ENCODE measurements at regions not wholly inside any gene's neighbourhood (a gene's known extent, or its start where the extent isn't known, plus 50 kb on each side); places are given as distances from the start of the nearest gene placed in this dataset.

GRCh38 chr12:41745593-41745992 lies 399.1 kb downstream of the GXYLT1 start:
- H3K4me1 Mint-ChIP-seq, result no peaks in the 10 kb centered on the region
- no peaks in the 10 kb centered on the region; the same call in 1 of the 2 replicates for H3K27me3 Mint-ChIP-seq (ENCODE audit: low read depth)
- no peak overlapping the region for H3K4me3 Mint-ChIP-seq
- H3K9me3 Mint-ChIP-seq, result peaks cover 16% of the 10 kb centered on the region
- POLR2A ChIA-PET, result no interaction called here
- CTCF ChIA-PET, result no interaction called here
- TF ChIP-seq ERG (CRISPR knock-in tag; IDR thresholded peaks at IDR 0.05) (no peak), ZNF263 (CRISPR knock-in tag; IDR thresholded peaks at IDR 0.05; ENCODE audit: low read depth) (no peak), CDX4 (CRISPR knock-in tag; IDR thresholded peaks at IDR 0.05; ENCODE audit: borderline replicate concordance) (no peak), AR (CRISPR knock-in tag; IDR thresholded peaks at IDR 0.05) (no peak), HMGA2 (CRISPR knock-in tag; IDR thresholded peaks at IDR 0.05) (no peak), FOXJ3 (CRISPR knock-in tag; IDR thresholded peaks at IDR 0.05; ENCODE audit: borderline replicate concordance) (no peak), RELA (CRISPR knock-in tag; IDR thresholded peaks at IDR 0.05; ENCODE audit: borderline replicate concordance) (no peak), ZNF317 (CRISPR knock-in tag; IDR thresholded peaks at IDR 0.05; ENCODE audit: borderline replicate concordance, low read depth) (no peak), CREB1 (CRISPR knock-in tag; IDR thresholded peaks at IDR 0.05) (no peak), NFATC4 (CRISPR knock-in tag; IDR thresholded peaks at IDR 0.05) (no peak), USF1 (CRISPR knock-in tag; IDR thresholded peaks at IDR 0.05) (no peak), AFF4 (CRISPR knock-in tag; IDR thresholded peaks at IDR 0.05; ENCODE audit: borderline replicate concordance) (no peak)
- TF ChIP-seq, protein P1, sequence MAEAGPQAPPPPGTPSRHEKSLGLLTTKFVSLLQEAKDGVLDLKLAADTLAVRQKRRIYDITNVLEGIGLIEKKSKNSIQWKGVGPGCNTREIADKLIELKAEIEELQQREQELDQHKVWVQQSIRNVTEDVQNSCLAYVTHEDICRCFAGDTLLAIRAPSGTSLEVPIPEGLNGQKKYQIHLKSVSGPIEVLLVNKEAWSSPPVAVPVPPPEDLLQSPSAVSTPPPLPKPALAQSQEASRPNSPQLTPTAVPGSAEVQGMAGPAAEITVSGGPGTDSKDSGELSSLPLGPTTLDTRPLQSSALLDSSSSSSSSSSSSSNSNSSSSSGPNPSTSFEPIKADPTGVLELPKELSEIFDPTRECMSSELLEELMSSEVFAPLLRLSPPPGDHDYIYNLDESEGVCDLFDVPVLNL (CRISPR knock-in tag; IDR thresholded peaks at IDR 0.05; ENCODE audit: borderline replicate concordance, low read depth), result no peak
- TF ChIP-seq, protein P2, sequence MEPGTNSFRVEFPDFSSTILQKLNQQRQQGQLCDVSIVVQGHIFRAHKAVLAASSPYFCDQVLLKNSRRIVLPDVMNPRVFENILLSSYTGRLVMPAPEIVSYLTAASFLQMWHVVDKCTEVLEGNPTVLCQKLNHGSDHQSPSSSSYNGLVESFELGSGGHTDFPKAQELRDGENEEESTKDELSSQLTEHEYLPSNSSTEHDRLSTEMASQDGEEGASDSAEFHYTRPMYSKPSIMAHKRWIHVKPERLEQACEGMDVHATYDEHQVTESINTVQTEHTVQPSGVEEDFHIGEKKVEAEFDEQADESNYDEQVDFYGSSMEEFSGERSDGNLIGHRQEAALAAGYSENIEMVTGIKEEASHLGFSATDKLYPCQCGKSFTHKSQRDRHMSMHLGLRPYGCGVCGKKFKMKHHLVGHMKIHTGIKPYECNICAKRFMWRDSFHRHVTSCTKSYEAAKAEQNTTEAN (CRISPR knock-in tag; IDR thresholded peaks at IDR 0.05), result no peak
- H3K27ac Mint-ChIP-seq, result no peak overlapping the region
- ATAC-seq, result peak; percentile 76
- no peaks in the 10 kb centered on the region for H3K36me3 Mint-ChIP-seq
- DNase-seq (ENCODE audit: low spot score), result peak; percentile 11

Data from WTC11 (cell line).